Calu3 (cell line): ENCODE measurements at regions not wholly inside any gene's neighbourhood (a gene's known extent, or its start where the extent isn't known, plus 50 kb on each side); places are given as distances from the start of the nearest gene placed in this dataset.

Experiments used
- BruUV-seq: library from RNA; stranded (reverse); fragments of 400-500 nt; replicated peaks from 2 replicates; lab custom pipeline; 2021; lab: Mats Ljungman, UMichigan
- CTCF ChIA-PET: fragments of 300-600 bp; sonication (Branson Sonifier 250); formaldehyde crosslinking; loops from one replicate; lab custom pipeline; 2022; ENCODE audit warnings: antibody characterized with exemption; lab: Charles Lee
- DNase-seq: peaks from one replicate; pipeline ENCODE4 v3.0.0; 2022
- H3K27ac Mint-ChIP-seq: one replicate; pipeline ENCODE4 v1.8.0; 2022; ENCODE audit warnings: mixed read lengths; ENCODE audit not compliant: unreplicated experiment
- H3K27me3 Mint-ChIP-seq: one replicate; pipeline ENCODE4 v1.8.0; 2022; ENCODE audit warnings: mixed read lengths; ENCODE audit not compliant: unreplicated experiment
- H3K36me3 Mint-ChIP-seq: one replicate; pipeline ENCODE4 v1.8.0; 2022; ENCODE audit warnings: mild to moderate bottlenecking, moderate library complexity, mixed read lengths; ENCODE audit not compliant: insufficient read depth, unreplicated experiment
- H3K4me1 Mint-ChIP-seq: one replicate; pipeline ENCODE4 v1.8.0; 2022; ENCODE audit warnings: mild to moderate bottlenecking, low read depth, mixed read lengths; ENCODE audit not compliant: unreplicated experiment
- H3K4me3 Mint-ChIP-seq: one replicate; pipeline ENCODE4 v1.8.0; 2022; ENCODE audit warnings: mild to moderate bottlenecking, low read depth, moderate library complexity, mixed read lengths; ENCODE audit not compliant: unreplicated experiment
- H3K9me3 Mint-ChIP-seq: one replicate; pipeline ENCODE4 v1.8.0; 2022; ENCODE audit warnings: low read depth, mixed read lengths; ENCODE audit not compliant: unreplicated experiment
- intact Hi-C: fragments of 100-400 bp; cut with micrococcal nuclease; formaldehyde crosslinking; loops from one replicate; pipeline ENCODE4 v1.10.0; 2022; ENCODE audit not compliant: unreplicated experiment
- TF ChIP-seq, protein P1 (sequence below): fragments of 200-600 bp; IDR thresholded peaks from one replicate; pipeline ENCODE4 v1.8.0; 2022; ENCODE audit warnings: antibody characterized with exemption; ENCODE audit not compliant: unreplicated experiment

DNA sequence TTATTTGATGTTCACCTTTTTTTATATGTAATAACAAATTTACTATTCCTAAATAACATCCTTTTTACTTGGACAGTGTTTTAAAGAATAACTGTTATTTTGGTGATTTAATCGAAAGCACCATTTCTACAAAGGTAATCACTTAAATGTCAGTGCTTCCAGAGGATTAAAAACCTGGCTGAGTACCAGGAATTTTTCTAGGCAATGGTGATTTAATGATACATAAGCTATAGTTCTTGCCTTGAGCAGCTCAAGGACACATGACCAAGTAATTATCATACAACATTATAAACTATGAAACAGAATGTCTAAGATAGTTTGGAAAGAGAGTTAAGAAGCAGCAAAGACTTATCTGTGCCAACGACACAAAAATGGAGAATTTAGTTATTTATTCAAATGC is 1291.9 kb upstream of the TENM3 start:
- CTCF ChIA-PET, result no interaction called here
- no peaks in the 10 kb centered on the region for H3K27me3 Mint-ChIP-seq
- H3K4me3 Mint-ChIP-seq, result no peak overlapping the region
- H3K27ac Mint-ChIP-seq, result no peak overlapping the region
- no peaks in the 10 kb centered on the region for H3K9me3 Mint-ChIP-seq
- intact Hi-C loops, result no loop called here
- no peaks in the 10 kb centered on the region for H3K36me3 Mint-ChIP-seq
- BruUV-seq, result no TSS peak
- no peaks in the 10 kb centered on the region for H3K4me1 Mint-ChIP-seq
- no peak for DNase-seq
- TF ChIP-seq, protein P1, sequence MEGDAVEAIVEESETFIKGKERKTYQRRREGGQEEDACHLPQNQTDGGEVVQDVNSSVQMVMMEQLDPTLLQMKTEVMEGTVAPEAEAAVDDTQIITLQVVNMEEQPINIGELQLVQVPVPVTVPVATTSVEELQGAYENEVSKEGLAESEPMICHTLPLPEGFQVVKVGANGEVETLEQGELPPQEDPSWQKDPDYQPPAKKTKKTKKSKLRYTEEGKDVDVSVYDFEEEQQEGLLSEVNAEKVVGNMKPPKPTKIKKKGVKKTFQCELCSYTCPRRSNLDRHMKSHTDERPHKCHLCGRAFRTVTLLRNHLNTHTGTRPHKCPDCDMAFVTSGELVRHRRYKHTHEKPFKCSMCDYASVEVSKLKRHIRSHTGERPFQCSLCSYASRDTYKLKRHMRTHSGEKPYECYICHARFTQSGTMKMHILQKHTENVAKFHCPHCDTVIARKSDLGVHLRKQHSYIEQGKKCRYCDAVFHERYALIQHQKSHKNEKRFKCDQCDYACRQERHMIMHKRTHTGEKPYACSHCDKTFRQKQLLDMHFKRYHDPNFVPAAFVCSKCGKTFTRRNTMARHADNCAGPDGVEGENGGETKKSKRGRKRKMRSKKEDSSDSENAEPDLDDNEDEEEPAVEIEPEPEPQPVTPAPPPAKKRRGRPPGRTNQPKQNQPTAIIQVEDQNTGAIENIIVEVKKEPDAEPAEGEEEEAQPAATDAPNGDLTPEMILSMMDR, result no peak

DNA sequence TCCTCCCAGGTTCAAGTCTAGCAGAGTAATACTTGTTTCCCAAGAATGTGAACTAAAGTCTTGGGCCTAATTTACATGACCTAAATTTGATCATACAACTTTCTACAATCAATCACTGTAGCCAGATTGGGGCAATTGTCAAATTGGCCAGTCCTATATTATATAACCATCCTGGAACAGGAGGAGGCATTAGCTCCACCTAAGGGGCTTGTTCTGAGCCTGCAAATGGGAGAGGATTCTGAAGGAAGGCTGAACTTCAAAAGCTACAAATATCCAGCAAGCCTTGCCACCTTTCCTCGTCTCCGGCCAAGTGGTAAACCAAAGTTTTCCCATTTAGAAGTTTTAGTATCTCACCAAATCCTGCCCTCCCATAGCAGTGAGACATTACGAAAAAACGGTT is 1289.6 kb upstream of the TENM3 start:
- BruUV-seq, result no TSS peak
- H3K9me3 Mint-ChIP-seq, result no peaks in the 10 kb centered on the region

DNA sequence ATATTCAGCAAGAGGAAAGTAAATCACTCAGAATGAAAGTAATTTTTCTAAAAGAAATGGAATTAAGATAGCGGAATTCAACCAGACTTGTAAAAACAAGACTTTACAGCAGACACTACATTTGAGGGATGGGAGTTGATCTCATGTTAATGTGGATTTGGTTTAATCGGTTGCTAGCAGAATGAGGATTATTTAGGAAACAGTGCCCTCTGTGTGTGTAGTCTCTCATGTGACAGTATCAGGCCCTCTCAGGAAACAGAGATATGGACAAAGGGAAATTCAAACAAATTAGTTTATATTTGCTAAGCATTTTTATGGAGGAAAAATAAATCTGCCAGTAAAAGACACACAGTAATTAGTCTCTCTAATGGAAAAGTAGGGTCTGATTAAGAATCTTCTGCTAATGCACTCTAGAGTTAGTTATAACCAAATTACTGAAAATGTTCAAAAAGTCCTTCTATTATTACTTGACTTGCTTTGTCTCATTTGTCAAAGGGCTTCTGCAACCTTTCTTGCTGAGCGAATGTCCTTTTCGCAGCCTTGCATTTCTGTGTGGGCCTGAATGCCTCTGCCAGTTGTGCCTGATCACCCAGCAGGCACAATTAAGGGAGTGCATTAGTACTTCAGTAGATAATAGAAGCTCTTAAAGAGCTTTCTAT is 1282.3 kb upstream of the TENM3 start:
- intact Hi-C loops, result no loop called here
- CTCF ChIA-PET, result no interaction called here
- Mint-ChIP-seq H3K27ac (no peak overlapping the region), H3K36me3 (no peaks in the 10 kb centered on the region), H3K4me3 (no peak overlapping the region), H3K4me1 (no peaks in the 10 kb centered on the region), H3K27me3 (no peaks in the 10 kb centered on the region), H3K9me3 (no peaks in the 10 kb centered on the region)
- DNase-seq, result no peak
- TF ChIP-seq, protein P1, result no peak
- BruUV-seq, result no TSS peak

More for the DNA sequence above, 1289.6 kb upstream of the TENM3 start:
- DNase-seq, result no peak
- CTCF ChIA-PET, result no interaction called here
- Mint-ChIP-seq H3K36me3 (no peaks in the 10 kb centered on the region), H3K4me3 (no peak overlapping the region), H3K27me3 (no peaks in the 10 kb centered on the region), H3K4me1 (no peaks in the 10 kb centered on the region), H3K27ac (no peak overlapping the region)
- TF ChIP-seq, protein P1, result no peak
- intact Hi-C loops, result no loop called here

- BruUV-seq, result no TSS peak
- no peak overlapping the region for H3K27ac Mint-ChIP-seq
Observed at GRCh38 chr4:180962268-180962667, 1280.9 kb upstream of the TENM3 start.

More at GRCh38 chr4:180962268-180962667, 1280.9 kb upstream of the TENM3 start:
- H3K9me3 Mint-ChIP-seq, result no peaks in the 10 kb centered on the region
- no peaks in the 10 kb centered on the region for H3K27me3 Mint-ChIP-seq
- CTCF ChIA-PET, result no interaction called here
- TF ChIP-seq, protein P1, result no peak
- intact Hi-C loops, result no loop called here
- no peaks in the 10 kb centered on the region for H3K36me3 Mint-ChIP-seq
- no peak overlapping the region for H3K4me3 Mint-ChIP-seq
- no peaks in the 10 kb centered on the region for H3K4me1 Mint-ChIP-seq
- no peak for DNase-seq
